IPS DF 4.7 (cell line): ENCODE measurements at regions not wholly inside any gene's neighbourhood (a gene's known extent, or its start where the extent isn't known, plus 50 kb on each side); places are given as distances from the start of the nearest gene placed in this dataset.

Experiments used
- DNase-seq: peaks from one replicate; pipeline ENCODE4 v3.0.0-alpha.2; 2013; ENCODE audit warnings: low spot score; ENCODE audit errors: extremely low read depth

DNA sequence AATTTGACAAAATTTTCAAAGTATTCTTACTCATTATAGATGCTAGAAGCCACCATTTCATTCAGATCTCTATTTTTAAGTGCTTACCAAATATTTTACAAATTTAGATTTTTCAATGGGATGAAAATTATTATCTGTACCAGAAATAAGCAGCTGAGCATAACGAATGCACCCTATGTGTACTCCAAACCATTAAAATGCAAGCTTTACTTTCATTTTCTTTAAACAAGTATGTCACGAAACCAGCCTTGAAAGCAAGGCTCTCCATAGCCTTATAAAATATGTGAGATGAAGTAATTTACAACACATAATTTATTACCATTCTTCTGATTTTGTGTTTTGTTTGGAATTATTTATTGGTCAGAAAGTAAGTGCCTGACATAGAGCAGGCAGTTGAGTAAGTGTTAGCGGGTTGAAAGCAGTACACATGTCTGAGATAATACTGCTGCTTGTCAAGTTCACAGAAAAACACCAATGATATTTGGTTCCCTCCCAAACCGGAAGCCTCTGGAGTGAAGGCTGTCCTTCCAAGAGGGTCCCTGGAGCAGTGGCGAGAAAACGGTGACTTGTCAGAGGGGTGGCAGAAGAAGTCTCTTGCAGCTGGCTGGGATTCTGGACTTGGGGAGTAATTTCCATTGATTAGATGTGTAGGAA is 322.7 kb upstream of the PFKP start:
- no peak for DNase-seq

DNA sequence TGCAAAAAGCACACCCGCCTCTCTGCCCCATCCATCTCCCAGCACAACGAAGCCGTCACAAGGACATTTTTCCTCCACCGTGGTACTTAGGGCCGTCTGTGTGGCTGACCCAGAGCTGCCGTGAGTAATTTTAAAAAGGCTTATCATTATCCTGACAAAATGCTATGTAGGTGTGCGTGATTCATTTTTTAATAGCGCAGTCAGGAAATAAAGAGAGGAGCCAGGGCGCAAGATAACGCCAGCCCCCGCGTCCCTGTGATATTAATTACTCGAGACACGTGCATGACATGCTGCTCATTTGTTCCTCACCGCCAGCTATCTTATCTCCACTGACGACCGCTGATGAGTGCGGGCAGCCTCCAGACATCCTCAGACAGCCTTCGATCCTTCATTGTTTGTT is 332.7 kb upstream of the PFKP start:
- DNase-seq: no peak

DNA sequence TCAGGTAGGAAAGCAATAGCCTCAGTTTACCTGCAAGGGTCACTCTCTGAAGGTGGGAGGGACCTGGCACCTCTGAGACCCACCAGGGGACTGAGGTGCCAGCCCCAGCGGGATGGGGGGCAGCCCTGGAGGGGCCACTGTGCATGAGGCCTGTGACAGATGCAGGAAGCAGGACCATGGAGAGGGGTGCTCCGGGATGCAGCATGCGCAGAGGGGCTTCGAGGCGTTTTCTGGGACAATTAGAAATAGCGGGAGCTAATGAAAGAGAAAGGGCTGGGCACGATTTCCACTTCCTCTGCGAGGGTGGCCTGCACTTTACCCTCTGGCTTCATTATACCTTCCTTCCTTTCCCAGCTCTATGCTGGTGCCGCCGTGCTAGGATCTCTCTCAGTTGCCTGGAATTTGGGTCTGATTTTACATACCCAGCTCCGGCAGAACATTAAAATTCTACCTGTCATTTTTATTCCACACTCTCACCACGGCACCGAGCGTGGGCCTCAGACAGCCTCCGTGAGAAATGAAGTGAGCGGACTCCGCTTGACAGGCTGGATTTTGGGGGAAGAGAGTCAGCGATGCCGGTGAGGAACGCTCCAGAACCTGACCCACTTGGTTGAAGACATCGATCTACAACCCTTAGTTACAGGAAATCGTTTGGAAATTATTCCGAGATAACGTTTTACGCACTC is 333.9 kb upstream of the PFKP start:
- DNase-seq: no peak

DNA sequence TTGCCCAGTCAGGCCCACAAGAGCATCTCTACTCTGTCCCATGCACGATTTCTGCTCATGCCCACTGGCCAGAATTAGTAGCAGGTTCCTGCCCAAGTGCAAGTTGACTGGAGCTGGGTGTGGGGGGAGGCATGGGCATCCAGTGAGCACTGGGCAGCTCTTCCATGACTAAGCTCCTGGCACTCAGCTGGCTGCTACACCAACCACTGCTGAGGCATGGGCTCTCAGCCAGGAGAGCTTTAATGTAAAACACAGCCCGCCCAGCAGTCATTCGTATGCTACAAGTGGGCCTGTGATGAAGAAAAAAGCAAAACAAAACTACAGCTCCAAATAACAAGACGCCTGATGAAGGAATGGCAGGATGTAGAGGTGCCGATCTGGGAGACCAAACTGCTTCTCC is 335.4 kb upstream of the PFKP start:
- DNase-seq: no peak

DNA sequence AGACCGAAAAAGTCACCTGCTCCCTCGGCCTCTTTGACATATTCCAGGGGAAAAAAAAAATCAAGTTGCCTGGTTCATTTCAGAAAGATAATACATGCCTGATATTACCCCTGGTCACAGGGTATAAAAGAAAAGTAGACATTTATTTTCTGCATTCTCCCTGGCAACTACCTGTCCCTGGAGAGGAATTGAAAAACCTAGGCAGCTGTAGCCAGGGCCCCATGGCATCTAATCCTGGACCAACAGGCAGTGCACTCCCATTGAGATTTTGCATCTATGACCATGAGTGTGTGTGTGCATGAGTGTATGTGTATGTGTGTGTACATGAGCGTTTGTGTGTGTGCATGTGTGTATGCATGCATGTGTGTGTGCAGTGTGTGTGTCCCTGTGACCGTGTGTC is 338.2 kb upstream of the PFKP start:
- no peak for DNase-seq

DNA sequence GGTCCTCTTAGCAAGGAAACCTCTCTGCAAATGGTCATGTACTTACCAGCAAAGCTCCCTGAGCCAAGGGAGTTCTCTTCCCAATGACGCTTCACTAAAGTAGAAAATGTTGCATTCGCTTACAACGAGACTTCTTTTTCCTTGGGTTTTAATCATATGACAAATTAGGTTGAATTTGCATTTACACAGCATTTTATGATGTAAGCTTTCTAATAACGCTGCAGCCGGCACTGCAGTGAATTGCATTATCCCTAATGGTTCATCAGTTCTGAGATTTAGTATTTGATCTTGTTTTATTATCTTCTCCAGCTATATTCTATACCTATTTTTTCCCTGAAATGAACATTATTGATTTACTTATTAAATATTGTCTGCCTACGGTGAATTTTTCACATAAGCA is 339.3 kb upstream of the PFKP start:
- DNase-seq: no peak

DNA sequence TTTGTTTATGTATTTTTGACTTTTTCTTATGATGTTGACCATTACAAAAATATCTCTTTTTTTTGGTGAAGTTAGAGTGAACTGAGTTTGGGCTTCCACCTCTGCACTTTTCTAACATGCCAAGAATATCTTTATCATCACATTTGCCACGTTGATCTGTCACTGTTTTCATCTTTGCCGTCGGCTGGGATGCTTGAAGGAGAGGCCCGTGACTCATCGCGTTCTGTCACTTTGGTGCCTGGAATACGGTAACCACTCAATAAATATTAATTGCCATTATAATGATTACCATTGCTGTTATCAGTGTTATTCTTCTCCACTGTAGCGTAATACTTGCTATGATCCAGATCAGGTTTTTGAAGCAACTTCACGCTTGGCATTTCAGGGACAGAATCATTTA is 350.8 kb upstream of the PFKP start:
- DNase-seq: no peak

DNA sequence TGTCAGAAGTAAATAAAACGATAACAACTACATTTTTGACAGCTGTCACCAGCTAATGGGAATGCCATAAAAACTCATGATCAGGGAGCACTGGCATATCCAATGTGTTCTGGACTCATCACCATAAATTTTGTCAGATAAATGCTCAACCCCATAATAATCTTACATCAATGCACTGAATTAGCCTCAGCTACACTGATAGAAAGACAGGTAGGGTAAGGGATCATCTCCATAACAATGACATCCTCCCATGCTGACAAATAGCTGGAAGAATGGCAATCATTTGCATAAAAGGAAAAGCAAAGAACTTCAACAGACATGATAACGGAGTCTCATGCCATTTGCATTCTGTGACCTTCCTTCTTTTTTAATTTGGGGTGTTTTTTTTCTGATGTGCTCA is 352.8 kb upstream of the PFKP start:
- DNase-seq: no peak

DNA sequence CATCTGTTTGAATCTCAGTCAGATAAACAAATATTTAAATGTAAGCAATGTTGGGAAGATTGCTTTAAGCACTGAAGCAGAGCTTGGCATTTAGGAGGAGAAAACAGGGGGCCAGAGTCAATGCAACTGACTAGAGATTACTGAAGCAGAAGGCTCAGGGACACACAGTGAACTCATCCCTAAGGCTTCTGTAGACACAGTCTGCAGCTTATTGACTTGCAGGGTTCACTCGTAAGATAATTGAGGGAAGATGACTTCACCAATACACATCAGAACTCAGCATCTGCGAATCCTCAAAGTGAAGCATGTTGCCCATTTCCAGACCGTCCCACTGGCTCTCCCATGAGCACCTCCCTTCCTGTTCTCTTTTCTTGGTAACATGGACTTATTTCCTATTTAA is 363.4 kb upstream of the PFKP start:
- no peak for DNase-seq

DNA sequence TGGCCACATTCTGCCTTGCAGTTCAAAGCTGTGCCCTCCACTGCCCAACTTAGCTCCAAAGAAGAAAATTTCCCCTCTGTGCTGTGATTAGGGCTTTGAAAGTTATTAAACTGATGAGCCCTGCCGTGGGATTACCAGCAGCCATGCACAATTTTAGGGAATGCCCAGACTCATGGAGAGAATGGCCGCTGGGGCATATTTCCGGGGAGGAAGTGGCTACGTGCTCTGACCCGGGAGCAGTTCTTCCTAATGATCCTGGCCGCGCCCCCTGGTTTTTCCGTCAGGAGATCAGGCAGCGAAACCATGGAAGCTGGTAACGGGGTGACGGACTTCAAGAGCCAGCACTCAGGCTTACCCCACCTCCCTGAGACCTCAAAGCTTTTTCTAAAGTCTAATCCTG is 365.5 kb upstream of the PFKP start:
- no peak for DNase-seq

DNA sequence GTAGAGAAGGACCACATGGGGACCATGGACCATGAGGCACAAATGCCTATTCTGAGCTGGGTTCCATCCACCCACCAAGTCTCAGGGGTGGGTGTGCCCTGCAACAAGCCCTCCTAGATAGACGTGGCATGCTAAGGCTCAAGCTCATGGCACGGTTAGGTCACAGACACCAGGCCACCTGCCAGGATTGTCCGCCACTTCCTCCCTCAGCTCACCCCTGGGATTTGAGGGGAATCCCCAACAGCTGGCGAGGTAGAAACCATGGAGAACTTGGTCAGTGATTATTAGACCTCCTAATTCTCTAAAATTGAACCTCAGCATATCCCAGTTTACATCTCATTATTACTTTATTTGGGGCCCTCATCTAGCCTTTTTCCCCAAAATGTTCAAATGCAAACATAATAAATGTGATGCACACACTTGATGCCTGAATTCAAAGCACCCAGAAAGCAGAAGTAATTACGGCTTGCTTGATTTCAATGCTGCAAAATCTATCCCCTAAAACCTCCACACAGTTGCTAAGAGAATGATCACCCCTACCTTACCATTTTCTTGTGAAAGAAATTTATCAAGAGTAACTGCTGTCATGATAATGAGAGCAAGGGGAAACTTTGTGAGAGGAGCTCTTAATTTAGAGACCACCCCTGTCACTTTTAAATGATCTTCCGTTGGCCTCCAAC is 366.6 kb upstream of the PFKP start:
- DNase-seq: no peak

DNA sequence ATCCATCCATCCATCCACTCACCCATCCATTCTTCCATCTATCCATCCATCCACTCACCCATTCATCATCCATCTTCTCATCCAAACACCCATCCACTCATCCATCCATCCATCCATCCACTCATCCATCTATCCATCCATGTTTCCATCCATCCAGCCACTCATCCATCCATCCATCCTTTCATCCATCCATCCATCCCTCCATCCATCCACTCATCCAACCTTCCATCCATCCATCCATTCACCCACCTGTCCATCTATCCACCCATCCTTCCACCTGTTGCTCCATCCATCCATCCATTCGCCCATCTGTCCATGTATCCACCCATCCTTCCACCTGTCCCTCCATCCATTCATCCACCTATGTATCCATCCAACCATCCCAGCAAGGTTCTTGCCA is 378.4 kb upstream of the PFKP start:
- DNase-seq: no peak

DNA sequence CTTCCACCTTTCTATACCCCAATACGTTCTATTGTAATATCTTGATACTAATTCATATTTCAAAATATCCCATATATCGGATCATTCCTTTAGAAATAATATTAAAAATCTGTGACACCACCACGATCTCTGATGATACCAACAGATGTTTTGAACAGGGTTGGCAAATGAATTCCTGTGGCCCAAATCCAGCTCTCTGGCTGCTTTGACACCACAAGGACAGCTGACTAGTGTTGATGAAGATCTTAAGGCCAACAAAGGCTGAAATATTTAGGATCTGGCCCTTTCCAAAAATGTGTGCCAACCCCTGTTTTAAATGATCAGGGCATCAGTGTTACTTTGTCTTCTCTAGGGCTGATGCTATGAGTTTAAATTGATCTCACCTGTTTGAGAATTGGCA is 380.7 kb upstream of the PFKP start:
- DNase-seq: no peak

DNA sequence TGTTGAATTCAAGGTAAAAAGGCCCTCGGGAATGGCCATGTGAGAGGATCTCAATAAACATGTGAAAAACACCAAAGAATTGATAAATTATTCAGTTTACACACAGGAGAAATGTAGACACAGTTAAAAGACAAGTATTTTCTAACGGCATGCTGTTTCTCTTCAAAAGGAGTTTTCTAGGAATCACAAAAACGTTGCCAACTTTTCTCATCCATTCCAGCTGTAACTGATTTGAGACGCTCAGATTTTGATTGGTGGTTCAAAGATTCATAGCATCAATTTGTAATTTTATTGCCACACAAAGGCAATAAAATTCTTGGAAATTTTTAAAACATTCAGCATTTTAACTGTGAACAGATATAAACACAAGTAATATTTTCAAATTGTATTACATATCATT is 384.9 kb upstream of the PFKP start:
- no peak for DNase-seq

DNA sequence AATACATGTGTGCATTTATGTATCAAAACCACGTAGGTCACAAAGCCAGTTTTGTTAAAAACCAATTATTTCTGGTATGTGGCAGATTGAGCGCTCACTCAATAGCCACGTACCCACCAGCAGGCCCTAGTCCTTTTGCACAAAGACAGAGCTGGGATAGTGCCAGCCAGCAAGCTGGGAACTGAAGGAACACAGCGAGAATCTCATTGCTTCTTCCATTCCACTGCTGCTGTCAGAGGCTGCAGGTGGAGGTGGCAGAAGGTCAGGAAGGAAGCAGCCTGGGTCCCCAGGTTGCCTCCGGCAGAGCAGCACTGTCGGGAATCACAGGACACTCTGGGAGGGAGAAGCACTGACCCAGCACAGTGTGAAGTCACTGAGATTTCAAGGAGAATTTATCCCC is 385.5 kb upstream of the PFKP start:
- DNase-seq: no peak

DNA sequence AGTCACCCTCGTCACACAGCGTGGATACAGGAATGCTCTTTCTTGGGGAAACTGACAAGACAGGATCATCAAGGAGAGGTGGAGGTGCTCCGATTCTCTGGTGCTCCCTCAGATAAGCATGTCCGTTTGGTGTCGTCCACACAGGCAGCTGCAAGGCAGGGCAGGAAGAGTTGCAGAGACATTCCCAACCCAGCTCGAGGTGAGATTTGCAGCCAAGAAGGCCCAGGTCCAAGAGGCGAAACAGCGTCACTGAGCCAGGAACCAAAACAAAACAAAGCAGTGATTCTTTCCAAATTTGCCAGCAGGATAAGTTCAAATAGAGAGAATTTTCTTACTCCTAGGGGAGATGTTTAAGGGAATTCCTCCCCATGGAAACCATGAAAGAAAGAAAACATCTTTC is 386.5 kb upstream of the PFKP start:
- DNase-seq: no peak

DNA sequence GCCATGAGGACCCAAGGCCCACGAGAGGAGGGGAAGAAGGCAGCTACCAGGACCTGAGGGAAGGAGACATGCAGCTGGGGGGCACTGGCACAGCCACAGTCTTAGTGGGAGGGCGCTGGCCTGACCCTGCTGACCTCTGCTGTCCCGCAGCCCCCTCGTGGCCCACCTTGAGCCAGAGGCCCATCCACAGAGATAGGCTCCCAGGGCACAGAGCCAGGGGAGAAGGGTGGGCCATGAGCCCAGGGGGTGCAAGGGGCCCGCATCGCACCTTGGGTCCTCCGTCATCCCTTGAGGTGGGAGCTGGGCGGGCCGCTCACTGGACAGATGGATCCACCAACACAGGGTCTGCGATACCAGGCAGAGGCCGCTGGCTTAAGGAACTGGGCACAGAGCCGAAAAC is 387.7 kb upstream of the PFKP start:
- no peak for DNase-seq

DNA sequence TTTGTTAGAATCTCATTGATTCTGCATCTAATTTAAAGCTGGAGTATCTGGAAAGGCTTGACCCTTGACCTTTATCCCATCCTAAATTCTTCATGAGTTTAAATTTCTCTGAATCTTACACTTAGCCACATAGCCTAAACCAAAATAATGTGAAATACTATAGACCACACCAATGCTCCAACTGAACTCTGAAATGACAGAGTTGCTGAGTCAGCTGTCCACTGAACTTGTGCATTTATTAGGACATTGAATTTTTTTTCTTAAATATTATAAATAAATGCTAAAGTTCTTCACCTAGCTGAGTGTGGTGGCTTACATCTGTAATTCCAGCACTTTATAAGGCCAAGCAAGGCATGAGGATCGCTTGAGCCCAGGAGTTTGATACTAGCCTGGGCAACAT is 390.9 kb upstream of the PFKP start:
- DNase-seq: no peak

DNA sequence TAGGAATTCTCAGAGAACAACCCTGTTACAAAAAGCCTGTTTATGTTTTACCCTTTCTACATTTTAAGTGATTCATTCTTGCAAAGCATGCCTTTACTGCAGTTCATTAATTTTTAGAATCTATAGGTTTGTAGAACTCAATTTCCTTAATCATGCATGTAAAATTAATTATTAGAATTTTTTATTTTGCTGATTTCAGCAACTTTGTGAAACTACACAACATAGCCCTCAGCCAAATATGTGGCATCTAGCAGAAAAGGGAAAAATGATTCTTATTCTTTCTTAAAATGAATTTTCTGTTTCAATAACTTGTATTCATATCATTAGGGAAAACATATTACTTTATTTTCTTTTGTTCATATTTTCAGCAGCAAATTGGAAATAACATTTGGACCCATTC is 392.9 kb upstream of the PFKP start:
- DNase-seq: no peak

DNA sequence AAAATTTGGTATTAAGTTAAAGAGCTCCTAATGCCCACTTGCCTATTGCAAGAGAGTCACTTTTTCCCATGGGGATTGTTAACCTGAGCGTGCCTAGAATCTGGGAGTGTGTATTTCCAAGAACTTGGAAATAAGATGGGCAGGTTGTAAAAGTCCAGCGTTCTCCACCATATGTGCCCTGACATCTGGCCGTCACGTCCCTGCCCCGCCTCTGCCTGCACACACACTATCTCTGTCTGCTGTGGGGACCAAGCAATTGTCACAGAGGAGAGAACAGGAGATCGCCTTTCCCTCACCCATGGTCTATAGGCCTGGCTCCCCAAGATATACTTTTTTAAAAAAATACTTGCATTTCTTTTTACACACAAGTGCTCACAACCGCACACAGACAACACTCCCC is 396.5 kb upstream of the PFKP start:
- no peak for DNase-seq

DNA sequence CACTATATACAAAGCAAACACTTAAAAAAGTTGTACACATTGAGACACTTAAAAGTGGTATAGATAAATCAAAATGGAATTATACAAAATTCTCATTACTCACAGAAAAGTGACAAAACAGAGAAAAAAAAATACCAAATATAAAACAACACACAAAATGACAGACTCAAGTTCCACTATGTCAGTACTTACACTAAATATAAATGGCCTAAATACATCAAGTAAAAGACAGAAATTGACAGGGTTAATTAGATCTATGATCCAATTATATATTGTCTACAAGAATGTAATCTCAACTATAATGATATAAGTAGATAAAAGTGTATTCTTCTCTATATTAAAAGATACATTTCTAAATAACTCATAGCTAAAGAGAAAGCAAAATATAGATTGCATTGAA is 401.6 kb upstream of the PFKP start:
- DNase-seq: no peak

DNA sequence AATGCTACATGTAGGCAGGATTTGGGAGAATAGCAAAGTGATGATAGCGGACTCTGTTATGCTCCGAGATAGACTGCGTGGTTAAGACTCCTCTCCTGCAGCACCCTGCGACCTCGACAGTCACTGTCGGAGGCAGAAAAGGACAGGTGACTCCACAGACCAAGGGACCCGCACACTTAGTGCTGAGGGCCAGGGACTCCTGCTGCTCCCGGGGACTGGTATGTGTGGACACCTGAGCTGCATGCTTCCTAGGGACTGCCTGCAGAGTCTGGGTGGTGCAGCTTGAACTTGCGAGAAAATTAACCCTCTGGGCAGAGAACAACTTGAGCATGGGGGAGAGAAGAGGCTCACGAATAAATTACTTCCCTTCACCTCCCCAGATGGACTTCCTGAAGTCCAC is 407.1 kb upstream of the PFKP start:
- no peak for DNase-seq

DNA sequence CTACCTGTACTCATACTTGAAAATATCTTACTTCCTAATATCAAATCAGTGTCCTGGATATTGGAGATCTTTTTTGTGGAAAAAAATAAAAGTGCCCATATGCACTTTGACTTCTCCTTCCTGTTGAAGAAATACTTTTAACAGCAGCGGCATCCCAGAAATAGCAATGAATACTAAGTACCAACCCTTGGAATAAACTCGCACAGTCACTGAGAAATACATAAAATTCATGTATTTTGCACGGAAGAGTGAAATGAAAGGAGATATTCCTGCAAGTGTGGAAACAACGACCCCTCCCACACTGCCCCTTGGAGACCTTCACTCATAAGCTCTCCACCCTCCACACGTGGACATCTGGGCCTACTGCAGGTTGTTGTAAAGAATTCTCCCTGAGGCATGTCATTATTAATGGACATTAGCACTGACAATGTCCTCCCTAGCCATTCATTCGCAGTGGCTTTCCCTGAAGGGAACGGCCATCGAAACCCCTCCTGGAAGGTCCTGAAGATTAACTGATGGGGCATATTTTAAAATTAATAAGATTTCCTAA is 407.6 kb upstream of the PFKP start:
- DNase-seq: no peak
